ENCODE measurements at regions not wholly inside any gene's neighbourhood (a gene's known extent, or its start where the extent isn't known, plus 50 kb on each side); places are given as distances from the start of the nearest gene placed in this dataset.

DNA sequence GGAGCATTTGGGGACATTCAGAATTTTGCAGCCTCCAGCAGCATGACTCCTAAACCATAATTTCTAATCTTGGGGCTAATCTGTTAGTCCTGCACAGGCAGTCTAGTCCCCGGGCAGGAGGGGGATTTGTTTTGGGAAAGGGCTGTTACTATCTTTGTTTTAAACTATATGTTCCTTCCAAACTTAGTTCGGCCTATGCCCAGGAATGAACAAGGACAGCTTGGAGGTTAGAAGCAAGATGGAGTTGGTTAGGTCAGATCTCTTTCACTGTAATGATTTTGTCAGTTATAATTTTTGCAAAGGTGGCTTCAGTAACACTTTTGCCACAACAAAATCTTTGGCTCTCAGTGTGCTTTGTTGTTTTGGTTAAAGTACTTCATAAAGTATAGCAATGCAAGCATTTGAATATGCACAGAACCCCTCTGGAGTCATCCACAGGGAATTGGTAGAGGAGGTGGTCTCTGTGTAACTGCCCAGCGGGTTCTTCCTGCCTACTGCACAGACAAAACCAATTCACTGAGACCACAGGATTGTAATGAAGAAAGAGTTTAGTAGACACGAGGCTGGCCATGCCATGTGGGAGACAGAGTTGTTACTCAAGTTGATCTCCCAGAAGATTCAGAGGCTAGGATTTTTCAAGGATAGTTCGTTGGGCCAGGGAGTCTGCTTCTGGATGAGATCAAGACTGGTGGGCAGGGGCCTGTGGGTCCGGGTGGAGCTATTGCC, 224.1 kb upstream of the MYLIP start:
- TF ChIP-seq, protein P1, sequence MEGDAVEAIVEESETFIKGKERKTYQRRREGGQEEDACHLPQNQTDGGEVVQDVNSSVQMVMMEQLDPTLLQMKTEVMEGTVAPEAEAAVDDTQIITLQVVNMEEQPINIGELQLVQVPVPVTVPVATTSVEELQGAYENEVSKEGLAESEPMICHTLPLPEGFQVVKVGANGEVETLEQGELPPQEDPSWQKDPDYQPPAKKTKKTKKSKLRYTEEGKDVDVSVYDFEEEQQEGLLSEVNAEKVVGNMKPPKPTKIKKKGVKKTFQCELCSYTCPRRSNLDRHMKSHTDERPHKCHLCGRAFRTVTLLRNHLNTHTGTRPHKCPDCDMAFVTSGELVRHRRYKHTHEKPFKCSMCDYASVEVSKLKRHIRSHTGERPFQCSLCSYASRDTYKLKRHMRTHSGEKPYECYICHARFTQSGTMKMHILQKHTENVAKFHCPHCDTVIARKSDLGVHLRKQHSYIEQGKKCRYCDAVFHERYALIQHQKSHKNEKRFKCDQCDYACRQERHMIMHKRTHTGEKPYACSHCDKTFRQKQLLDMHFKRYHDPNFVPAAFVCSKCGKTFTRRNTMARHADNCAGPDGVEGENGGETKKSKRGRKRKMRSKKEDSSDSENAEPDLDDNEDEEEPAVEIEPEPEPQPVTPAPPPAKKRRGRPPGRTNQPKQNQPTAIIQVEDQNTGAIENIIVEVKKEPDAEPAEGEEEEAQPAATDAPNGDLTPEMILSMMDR (IDR thresholded peaks at IDR 0.05) = no peak
- no peak for TF ChIP-seq MYC (IDR thresholded peaks at IDR 0.05; ENCODE audit: borderline replicate concordance, low read length)
- TF ChIP-seq CBX2 (IDR thresholded peaks at IDR 0.05; ENCODE audit: borderline replicate concordance, low read depth) = no peak
- TF ChIP-seq, protein P2, sequence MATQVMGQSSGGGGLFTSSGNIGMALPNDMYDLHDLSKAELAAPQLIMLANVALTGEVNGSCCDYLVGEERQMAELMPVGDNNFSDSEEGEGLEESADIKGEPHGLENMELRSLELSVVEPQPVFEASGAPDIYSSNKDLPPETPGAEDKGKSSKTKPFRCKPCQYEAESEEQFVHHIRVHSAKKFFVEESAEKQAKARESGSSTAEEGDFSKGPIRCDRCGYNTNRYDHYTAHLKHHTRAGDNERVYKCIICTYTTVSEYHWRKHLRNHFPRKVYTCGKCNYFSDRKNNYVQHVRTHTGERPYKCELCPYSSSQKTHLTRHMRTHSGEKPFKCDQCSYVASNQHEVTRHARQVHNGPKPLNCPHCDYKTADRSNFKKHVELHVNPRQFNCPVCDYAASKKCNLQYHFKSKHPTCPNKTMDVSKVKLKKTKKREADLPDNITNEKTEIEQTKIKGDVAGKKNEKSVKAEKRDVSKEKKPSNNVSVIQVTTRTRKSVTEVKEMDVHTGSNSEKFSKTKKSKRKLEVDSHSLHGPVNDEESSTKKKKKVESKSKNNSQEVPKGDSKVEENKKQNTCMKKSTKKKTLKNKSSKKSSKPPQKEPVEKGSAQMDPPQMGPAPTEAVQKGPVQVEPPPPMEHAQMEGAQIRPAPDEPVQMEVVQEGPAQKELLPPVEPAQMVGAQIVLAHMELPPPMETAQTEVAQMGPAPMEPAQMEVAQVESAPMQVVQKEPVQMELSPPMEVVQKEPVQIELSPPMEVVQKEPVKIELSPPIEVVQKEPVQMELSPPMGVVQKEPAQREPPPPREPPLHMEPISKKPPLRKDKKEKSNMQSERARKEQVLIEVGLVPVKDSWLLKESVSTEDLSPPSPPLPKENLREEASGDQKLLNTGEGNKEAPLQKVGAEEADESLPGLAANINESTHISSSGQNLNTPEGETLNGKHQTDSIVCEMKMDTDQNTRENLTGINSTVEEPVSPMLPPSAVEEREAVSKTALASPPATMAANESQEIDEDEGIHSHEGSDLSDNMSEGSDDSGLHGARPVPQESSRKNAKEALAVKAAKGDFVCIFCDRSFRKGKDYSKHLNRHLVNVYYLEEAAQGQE (IDR thresholded peaks at IDR 0.05) = no peak
- TF ChIP-seq FOXS1 (CRISPR knock-in tag; IDR thresholded peaks at IDR 0.05) = no peak
- TF ChIP-seq, protein P3, sequence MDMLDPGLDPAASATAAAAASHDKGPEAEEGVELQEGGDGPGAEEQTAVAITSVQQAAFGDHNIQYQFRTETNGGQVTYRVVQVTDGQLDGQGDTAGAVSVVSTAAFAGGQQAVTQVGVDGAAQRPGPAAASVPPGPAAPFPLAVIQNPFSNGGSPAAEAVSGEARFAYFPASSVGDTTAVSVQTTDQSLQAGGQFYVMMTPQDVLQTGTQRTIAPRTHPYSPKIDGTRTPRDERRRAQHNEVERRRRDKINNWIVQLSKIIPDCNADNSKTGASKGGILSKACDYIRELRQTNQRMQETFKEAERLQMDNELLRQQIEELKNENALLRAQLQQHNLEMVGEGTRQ (IDR thresholded peaks at IDR 0.05) = no peak
- no peak for TF ChIP-seq HOXA7 (CRISPR knock-in tag; IDR thresholded peaks at IDR 0.05)
- TF ChIP-seq POLR2A (IDR thresholded peaks at IDR 0.05; ENCODE audit: low read length) = no peak
- TF ChIP-seq PHF8 (IDR thresholded peaks at IDR 0.05; ENCODE audit: borderline replicate concordance, low read depth) = no peak
- TF ChIP-seq, protein P4, sequence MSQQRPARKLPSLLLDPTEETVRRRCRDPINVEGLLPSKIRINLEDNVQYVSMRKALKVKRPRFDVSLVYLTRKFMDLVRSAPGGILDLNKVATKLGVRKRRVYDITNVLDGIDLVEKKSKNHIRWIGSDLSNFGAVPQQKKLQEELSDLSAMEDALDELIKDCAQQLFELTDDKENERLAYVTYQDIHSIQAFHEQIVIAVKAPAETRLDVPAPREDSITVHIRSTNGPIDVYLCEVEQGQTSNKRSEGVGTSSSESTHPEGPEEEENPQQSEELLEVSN (IDR thresholded peaks at IDR 0.05; ENCODE audit: borderline replicate concordance, low read depth) = no peak
- TF ChIP-seq EP300 (IDR thresholded peaks at IDR 0.05) = no peak
- no peak for TF ChIP-seq CEBPB (IDR thresholded peaks at IDR 0.05)

Measured in A549 (cell line).